K562 (cell line): ENCODE measurements at regions not wholly inside any gene's neighbourhood (a gene's known extent, or its start where the extent isn't known, plus 50 kb on each side); places are given as distances from the start of the nearest gene placed in this dataset.

Experiments used
- TF ChIP-seq, protein P1 (sequence below): fragments of 450-650 bp; IDR thresholded peaks from 2 replicates; pipeline ENCODE4 v1.6.1; 2016; ENCODE audit warnings: mild to moderate bottlenecking, moderate library complexity

DNA sequence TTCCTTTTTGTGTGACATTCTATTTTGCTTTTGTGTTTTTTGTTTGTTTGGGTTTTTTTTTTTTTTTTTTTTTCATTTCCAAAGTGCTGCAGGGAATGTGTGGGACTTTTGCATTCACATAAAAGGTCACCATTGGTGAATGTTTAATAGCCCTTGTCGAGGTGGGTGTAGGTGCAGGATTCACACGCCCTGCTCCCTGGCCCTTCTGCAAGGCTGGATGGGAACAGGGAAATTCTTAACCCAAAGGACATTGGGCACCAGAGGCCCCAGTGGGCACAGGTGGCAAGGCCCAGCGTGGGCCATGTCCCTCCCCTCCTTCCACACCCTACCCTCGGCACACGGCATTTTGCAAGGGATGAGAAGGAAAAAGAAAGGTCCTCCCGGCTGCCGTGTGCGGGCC, 50.4 kb upstream of the NOTCH1 start (continued):
- TF ChIP-seq, protein P1, sequence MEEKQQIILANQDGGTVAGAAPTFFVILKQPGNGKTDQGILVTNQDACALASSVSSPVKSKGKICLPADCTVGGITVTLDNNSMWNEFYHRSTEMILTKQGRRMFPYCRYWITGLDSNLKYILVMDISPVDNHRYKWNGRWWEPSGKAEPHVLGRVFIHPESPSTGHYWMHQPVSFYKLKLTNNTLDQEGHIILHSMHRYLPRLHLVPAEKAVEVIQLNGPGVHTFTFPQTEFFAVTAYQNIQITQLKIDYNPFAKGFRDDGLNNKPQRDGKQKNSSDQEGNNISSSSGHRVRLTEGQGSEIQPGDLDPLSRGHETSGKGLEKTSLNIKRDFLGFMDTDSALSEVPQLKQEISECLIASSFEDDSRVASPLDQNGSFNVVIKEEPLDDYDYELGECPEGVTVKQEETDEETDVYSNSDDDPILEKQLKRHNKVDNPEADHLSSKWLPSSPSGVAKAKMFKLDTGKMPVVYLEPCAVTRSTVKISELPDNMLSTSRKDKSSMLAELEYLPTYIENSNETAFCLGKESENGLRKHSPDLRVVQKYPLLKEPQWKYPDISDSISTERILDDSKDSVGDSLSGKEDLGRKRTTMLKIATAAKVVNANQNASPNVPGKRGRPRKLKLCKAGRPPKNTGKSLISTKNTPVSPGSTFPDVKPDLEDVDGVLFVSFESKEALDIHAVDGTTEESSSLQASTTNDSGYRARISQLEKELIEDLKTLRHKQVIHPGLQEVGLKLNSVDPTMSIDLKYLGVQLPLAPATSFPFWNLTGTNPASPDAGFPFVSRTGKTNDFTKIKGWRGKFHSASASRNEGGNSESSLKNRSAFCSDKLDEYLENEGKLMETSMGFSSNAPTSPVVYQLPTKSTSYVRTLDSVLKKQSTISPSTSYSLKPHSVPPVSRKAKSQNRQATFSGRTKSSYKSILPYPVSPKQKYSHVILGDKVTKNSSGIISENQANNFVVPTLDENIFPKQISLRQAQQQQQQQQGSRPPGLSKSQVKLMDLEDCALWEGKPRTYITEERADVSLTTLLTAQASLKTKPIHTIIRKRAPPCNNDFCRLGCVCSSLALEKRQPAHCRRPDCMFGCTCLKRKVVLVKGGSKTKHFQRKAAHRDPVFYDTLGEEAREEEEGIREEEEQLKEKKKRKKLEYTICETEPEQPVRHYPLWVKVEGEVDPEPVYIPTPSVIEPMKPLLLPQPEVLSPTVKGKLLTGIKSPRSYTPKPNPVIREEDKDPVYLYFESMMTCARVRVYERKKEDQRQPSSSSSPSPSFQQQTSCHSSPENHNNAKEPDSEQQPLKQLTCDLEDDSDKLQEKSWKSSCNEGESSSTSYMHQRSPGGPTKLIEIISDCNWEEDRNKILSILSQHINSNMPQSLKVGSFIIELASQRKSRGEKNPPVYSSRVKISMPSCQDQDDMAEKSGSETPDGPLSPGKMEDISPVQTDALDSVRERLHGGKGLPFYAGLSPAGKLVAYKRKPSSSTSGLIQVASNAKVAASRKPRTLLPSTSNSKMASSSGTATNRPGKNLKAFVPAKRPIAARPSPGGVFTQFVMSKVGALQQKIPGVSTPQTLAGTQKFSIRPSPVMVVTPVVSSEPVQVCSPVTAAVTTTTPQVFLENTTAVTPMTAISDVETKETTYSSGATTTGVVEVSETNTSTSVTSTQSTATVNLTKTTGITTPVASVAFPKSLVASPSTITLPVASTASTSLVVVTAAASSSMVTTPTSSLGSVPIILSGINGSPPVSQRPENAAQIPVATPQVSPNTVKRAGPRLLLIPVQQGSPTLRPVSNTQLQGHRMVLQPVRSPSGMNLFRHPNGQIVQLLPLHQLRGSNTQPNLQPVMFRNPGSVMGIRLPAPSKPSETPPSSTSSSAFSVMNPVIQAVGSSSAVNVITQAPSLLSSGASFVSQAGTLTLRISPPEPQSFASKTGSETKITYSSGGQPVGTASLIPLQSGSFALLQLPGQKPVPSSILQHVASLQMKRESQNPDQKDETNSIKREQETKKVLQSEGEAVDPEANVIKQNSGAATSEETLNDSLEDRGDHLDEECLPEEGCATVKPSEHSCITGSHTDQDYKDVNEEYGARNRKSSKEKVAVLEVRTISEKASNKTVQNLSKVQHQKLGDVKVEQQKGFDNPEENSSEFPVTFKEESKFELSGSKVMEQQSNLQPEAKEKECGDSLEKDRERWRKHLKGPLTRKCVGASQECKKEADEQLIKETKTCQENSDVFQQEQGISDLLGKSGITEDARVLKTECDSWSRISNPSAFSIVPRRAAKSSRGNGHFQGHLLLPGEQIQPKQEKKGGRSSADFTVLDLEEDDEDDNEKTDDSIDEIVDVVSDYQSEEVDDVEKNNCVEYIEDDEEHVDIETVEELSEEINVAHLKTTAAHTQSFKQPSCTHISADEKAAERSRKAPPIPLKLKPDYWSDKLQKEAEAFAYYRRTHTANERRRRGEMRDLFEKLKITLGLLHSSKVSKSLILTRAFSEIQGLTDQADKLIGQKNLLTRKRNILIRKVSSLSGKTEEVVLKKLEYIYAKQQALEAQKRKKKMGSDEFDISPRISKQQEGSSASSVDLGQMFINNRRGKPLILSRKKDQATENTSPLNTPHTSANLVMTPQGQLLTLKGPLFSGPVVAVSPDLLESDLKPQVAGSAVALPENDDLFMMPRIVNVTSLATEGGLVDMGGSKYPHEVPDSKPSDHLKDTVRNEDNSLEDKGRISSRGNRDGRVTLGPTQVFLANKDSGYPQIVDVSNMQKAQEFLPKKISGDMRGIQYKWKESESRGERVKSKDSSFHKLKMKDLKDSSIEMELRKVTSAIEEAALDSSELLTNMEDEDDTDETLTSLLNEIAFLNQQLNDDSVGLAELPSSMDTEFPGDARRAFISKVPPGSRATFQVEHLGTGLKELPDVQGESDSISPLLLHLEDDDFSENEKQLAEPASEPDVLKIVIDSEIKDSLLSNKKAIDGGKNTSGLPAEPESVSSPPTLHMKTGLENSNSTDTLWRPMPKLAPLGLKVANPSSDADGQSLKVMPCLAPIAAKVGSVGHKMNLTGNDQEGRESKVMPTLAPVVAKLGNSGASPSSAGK: no peak
